IMR-90 (cell line): ENCODE measurements at regions not wholly inside any gene's neighbourhood (a gene's known extent, or its start where the extent isn't known, plus 50 kb on each side); places are given as distances from the start of the nearest gene placed in this dataset.

ENCODE experiments used
- ATAC-seq: fragments of 200-7000 bp; cut with Tn5 transposase; 2 replicates; pipeline ENCODE4 v1.9.1; 2020; ENCODE audit warnings: low read depth, mild to moderate bottlenecking, moderate library complexity
- BruUV-seq: library from RNA; stranded (reverse); fragments of 400-500 nt; replicated peaks from 2 replicates; lab custom pipeline; 2021; lab: Mats Ljungman, UMichigan
- CTCF ChIA-PET: fragments of 300-600 bp; formaldehyde crosslinking; extraction: SDS; loops from one replicate; lab custom pipeline; 2021; ENCODE audit warnings: antibody characterized with exemption; lab: Yijun Ruan, JAX
- POLR2A ChIA-PET: fragments of 300-600 bp; sonication (Branson Sonifier 250); formaldehyde crosslinking; loops from one replicate; lab custom pipeline; 2022; ENCODE audit warnings: antibody characterized with exemption; ENCODE audit not compliant: unreplicated experiment; lab: Charles Lee
- DNase-seq: peaks from one replicate; pipeline ENCODE4 v3.0.0; 2013
- H2AFZ ChIP-seq: replicated peaks from 2 replicates; pipeline ENCODE3; 2013; ENCODE audit warnings: low read length, mild to moderate bottlenecking; ENCODE audit not compliant: poor library complexity
- H2AK5ac ChIP-seq: 2 replicates; pipeline ENCODE4 v1.6.1; 2013; ENCODE audit warnings: low read depth, low read length, inconsistent platforms
- H2AK9ac ChIP-seq: replicated peaks from 2 replicates; pipeline ENCODE3; 2013; ENCODE audit warnings: mild to moderate bottlenecking, low read depth, low read length, moderate library complexity; ENCODE audit not compliant: poor library complexity
- H2BK120ac ChIP-seq: 2 replicates; pipeline ENCODE4 v1.6.1; 2013; ENCODE audit warnings: low read depth, low read length, inconsistent platforms
- H2BK15ac ChIP-seq: 3 replicates; pipeline ENCODE4 v1.6.1; 2013; ENCODE audit warnings: low read depth, low read length, inconsistent platforms
- H2BK20ac ChIP-seq: 2 replicates; pipeline ENCODE4 v1.6.1; 2013; ENCODE audit warnings: low read depth, mild to moderate bottlenecking, inconsistent platforms, low read length, moderate library complexity
- H2BK5ac ChIP-seq: 2 replicates; pipeline ENCODE4 v1.6.1; 2013; ENCODE audit warnings: mild to moderate bottlenecking, low read depth, low read length, inconsistent platforms; ENCODE audit not compliant: poor library complexity, severe bottlenecking
- H3K14ac ChIP-seq: replicated peaks from 2 replicates; pipeline ENCODE4 v1.6.1; 2013; ENCODE audit warnings: low read depth, low read length, inconsistent platforms
- H3K18ac ChIP-seq: 2 replicates; pipeline ENCODE4 v1.6.1; 2013; ENCODE audit warnings: low read depth, low read length, control low read depth
- H3K23ac ChIP-seq: 2 replicates; pipeline ENCODE4 v1.6.1; 2013; ENCODE audit warnings: low read depth, low read length, inconsistent platforms
- H3K27ac ChIP-seq: 2 replicates; pipeline ENCODE4 v1.5.1; 2013; ENCODE audit warnings: mild to moderate bottlenecking, control low read depth, low read length; ENCODE audit not compliant: insufficient read depth
- H3K27me3 ChIP-seq: 2 replicates; pipeline ENCODE4 v1.6.1; 2013; ENCODE audit warnings: low read length; ENCODE audit not compliant: control insufficient read depth, insufficient read depth
- H3K36me3 ChIP-seq: 2 replicates; pipeline ENCODE4 v1.6.1; 2013; ENCODE audit warnings: low read length, mixed read lengths; ENCODE audit not compliant: control insufficient read depth, insufficient read depth
- H3K4ac ChIP-seq: 2 replicates; pipeline ENCODE4 v1.6.1; 2013; ENCODE audit warnings: low read depth, low read length, inconsistent platforms
- H3K4me1 ChIP-seq: 2 replicates; pipeline ENCODE4 v1.6.1; 2013; ENCODE audit warnings: low read length, mixed read lengths; ENCODE audit not compliant: control insufficient read depth, insufficient read depth
- H3K4me2 ChIP-seq: 2 replicates; pipeline ENCODE4 v1.6.1; 2013; ENCODE audit warnings: low read depth, mild to moderate bottlenecking, control low read depth, low read length, moderate library complexity
- H3K4me3 ChIP-seq: 2 replicates; pipeline ENCODE4 v1.5.1; 2013; ENCODE audit warnings: low read depth, mild to moderate bottlenecking, control low read depth, low read length, moderate library complexity; ENCODE audit not compliant: insufficient read depth
- H3K56ac ChIP-seq: 2 replicates; pipeline ENCODE4 v1.6.1; 2013; ENCODE audit warnings: low read length, inconsistent platforms; ENCODE audit not compliant: insufficient read depth; ENCODE audit errors: extremely low read depth
- H3K79me1 ChIP-seq, 2 experiments: 2 replicates each; pipeline ENCODE4 v1.6.1; 2013; ENCODE audit warnings: low read length in 2 of 2, inconsistent platforms in 1 of 2, low read depth in 1 of 2
- H3K9ac ChIP-seq: 2 replicates; pipeline ENCODE4 v1.6.1; 2013; ENCODE audit warnings: low read depth, low read length, control low read depth
- H3K9me1 ChIP-seq: 2 replicates; pipeline ENCODE4 v1.6.1; 2013; ENCODE audit warnings: low read length, inconsistent platforms; ENCODE audit not compliant: insufficient read depth
- H3K9me3 ChIP-seq: 2 replicates; pipeline ENCODE4 v1.6.1; 2013; ENCODE audit warnings: low read length; ENCODE audit not compliant: control insufficient read depth, insufficient read depth
- H4K20me1 ChIP-seq: 2 replicates; pipeline ENCODE4 v1.6.1; 2013; ENCODE audit warnings: low read length, inconsistent platforms; ENCODE audit not compliant: insufficient read depth
- H4K5ac ChIP-seq: 2 replicates; pipeline ENCODE4 v1.6.1; 2013; ENCODE audit warnings: mild to moderate bottlenecking, low read depth, low read length, control low read depth
- H4K8ac ChIP-seq, 2 experiments: 2 replicates each; pipeline ENCODE4 v1.6.1; 2013; ENCODE audit warnings: low read depth in 2 of 2, low read length in 2 of 2, control low read depth in 1 of 2, inconsistent platforms in 1 of 2
- H4K91ac ChIP-seq: 2 replicates; pipeline ENCODE4 v1.6.1; 2013; ENCODE audit warnings: low read depth, low read length, inconsistent platforms; ENCODE audit not compliant: insufficient read depth
- BHLHE40 ChIP-seq: fragments of 150-350 bp; IDR thresholded peaks from 2 replicates; pipeline ENCODE4 v1.6.1; 2016; ENCODE audit warnings: mild to moderate bottlenecking, low read depth, low read length
- CEBPB ChIP-seq: IDR thresholded peaks from 2 replicates; pipeline ENCODE4 v1.6.1; 2012; ENCODE audit warnings: low read depth, low read length, improper control_type of control experiment
- ELK1 ChIP-seq: fragments of 150-350 bp; IDR thresholded peaks from 2 replicates; pipeline ENCODE4 v1.6.1; 2016; ENCODE audit warnings: low read depth, mild to moderate bottlenecking, low read length, moderate library complexity, borderline replicate concordance
- FOS ChIP-seq: fragments of 150-350 bp; IDR thresholded peaks from 2 replicates; pipeline ENCODE4 v1.6.1; 2016; ENCODE audit warnings: low read depth, low read length
- MAFK ChIP-seq: IDR thresholded peaks from 2 replicates; pipeline ENCODE4 v1.6.1; 2012; ENCODE audit warnings: low read depth, low read length, improper control_type of control experiment
- POLR2A ChIP-seq: IDR thresholded peaks from 2 replicates; pipeline ENCODE4 v1.6.1; 2012; ENCODE audit warnings: mild to moderate bottlenecking, low read depth, low read length
- WGBS, 2 experiments: methylation state at CpG; one replicate each; pipeline versions ENCODE4 v1.1.5 to v1.1.7; 2013; ENCODE audit warnings: missing lambda C conversion rate in 2 of 2; ENCODE audit not compliant: insufficient read length in 1 of 2; ENCODE audit errors: extremely low coverage in 2 of 2; 5-methylcytosine and 5-hydroxymethylcytosine counted together
- dilution Hi-C: fragments of 300-500 bp; cut with HindIII; formaldehyde crosslinking; loops from one replicate; pipeline ENCODE4 v1.14.3; 2018; ENCODE audit warnings: low sequenced_read_pairs; ENCODE audit not compliant: unreplicated experiment
- in situ Hi-C: fragments of 300-500 bp; cut with MboI; formaldehyde crosslinking; loops from 3 replicates; pipeline ENCODE4 v1.14.3; 2019; ENCODE audit warnings: low sequenced_read_pairs, inconsistent platforms, mixed read lengths
- intact Hi-C: fragments of 100-400 bp; cut with micrococcal nuclease; formaldehyde crosslinking; loops from 2 replicates; pipeline ENCODE4 v1.10.0; 2022
- TF ChIP-seq, protein P1 (sequence below): fragments of 150-350 bp; IDR thresholded peaks from 2 replicates; pipeline ENCODE4 v1.6.1; 2017; ENCODE audit warnings: mild to moderate bottlenecking, antibody characterized with exemption, low read length, low read depth
- TF ChIP-seq, protein P2 (sequence below): conservative IDR thresholded peaks from 2 replicates; pipeline ENCODE4 v1.5.1; 2012; ENCODE audit warnings: mild to moderate bottlenecking, low read depth, low read length, improper control_type of control experiment

GRCh38 chrX:40893251-40893910, 158.0 kb upstream of the MED14 start:
- no TSS peak for BruUV-seq
- Histone ChIP-seq H2AFZ (no peak overlapping the region), H3K14ac (no peak overlapping the region), H4K8ac (no peak overlapping the region), H4K91ac (no peak overlapping the region), H3K9me1 (no peaks in the 10 kb centered on the region), H3K27ac (no peak overlapping the region), H3K9ac (no peak overlapping the region), H4K20me1 (no peaks in the 10 kb centered on the region), H3K27me3 (peaks cover 2% of the 10 kb centered on the region; the same call in 1 of the 2 replicates), H3K9me3 (no peaks in the 10 kb centered on the region), H3K18ac (no peak overlapping the region), H3K23ac (no peak overlapping the region), H2BK15ac (no peak overlapping the region), H3K79me1 (no peaks in the 10 kb centered on the region), H3K4me1 (no peaks in the 10 kb centered on the region), H2AK5ac (no peak overlapping the region), H2BK120ac (no peak overlapping the region), H2BK20ac (no peak overlapping the region), H3K4ac (no peak overlapping the region), H4K5ac (no peak overlapping the region), H2BK5ac (no peak overlapping the region), H2AK9ac (no peak overlapping the region), H3K4me3 (no peak overlapping the region), H3K36me3 (no peaks in the 10 kb centered on the region), H3K4me2 (no peak overlapping the region), H3K56ac (no peak overlapping the region)
- intact Hi-C loops, result no loop called here
- in situ Hi-C loops, result no loop called here
- ChIA-PET CTCF (no interaction called here), POLR2A (no interaction called here)
- peak; percentile 4 for DNase-seq
- no CpG with 5 or more reads among the region's 6 CpGs for WGBS, 2 experiments
- ATAC-seq, result no peak
- TF ChIP-seq, protein P1, sequence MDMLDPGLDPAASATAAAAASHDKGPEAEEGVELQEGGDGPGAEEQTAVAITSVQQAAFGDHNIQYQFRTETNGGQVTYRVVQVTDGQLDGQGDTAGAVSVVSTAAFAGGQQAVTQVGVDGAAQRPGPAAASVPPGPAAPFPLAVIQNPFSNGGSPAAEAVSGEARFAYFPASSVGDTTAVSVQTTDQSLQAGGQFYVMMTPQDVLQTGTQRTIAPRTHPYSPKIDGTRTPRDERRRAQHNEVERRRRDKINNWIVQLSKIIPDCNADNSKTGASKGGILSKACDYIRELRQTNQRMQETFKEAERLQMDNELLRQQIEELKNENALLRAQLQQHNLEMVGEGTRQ, result no peak
- TF ChIP-seq, protein P2, sequence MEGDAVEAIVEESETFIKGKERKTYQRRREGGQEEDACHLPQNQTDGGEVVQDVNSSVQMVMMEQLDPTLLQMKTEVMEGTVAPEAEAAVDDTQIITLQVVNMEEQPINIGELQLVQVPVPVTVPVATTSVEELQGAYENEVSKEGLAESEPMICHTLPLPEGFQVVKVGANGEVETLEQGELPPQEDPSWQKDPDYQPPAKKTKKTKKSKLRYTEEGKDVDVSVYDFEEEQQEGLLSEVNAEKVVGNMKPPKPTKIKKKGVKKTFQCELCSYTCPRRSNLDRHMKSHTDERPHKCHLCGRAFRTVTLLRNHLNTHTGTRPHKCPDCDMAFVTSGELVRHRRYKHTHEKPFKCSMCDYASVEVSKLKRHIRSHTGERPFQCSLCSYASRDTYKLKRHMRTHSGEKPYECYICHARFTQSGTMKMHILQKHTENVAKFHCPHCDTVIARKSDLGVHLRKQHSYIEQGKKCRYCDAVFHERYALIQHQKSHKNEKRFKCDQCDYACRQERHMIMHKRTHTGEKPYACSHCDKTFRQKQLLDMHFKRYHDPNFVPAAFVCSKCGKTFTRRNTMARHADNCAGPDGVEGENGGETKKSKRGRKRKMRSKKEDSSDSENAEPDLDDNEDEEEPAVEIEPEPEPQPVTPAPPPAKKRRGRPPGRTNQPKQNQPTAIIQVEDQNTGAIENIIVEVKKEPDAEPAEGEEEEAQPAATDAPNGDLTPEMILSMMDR, result no peak
- TF ChIP-seq CEBPB (no peak), BHLHE40 (no peak), ELK1 (no peak), FOS (no peak), MAFK (no peak), POLR2A (no peak)
- dilution Hi-C loops, result no loop called here
